IMR-90 (cell line): ENCODE measurements at regions not wholly inside any gene's neighbourhood (a gene's known extent, or its start where the extent isn't known, plus 50 kb on each side); places are given as distances from the start of the nearest gene placed in this dataset.

Experiments
- ATAC-seq: fragments of 200-7000 bp; cut with Tn5 transposase; 2 replicates; pipeline ENCODE4 v1.9.1; 2020; ENCODE audit warnings: low read depth, mild to moderate bottlenecking, moderate library complexity
- BruUV-seq: library from RNA; stranded (reverse); fragments of 400-500 nt; replicated peaks from 2 replicates; lab custom pipeline; 2021; lab: Mats Ljungman, UMichigan
- CTCF ChIA-PET: fragments of 300-600 bp; formaldehyde crosslinking; extraction: SDS; loops from one replicate; lab custom pipeline; 2021; ENCODE audit warnings: antibody characterized with exemption; lab: Yijun Ruan, JAX
- POLR2A ChIA-PET: fragments of 300-600 bp; sonication (Branson Sonifier 250); formaldehyde crosslinking; loops from one replicate; lab custom pipeline; 2022; ENCODE audit warnings: antibody characterized with exemption; ENCODE audit not compliant: unreplicated experiment; lab: Charles Lee
- DNase-seq: peaks from one replicate; pipeline ENCODE4 v3.0.0; 2013
- H2AFZ ChIP-seq: replicated peaks from 2 replicates; pipeline ENCODE3; 2013; ENCODE audit warnings: low read length, mild to moderate bottlenecking; ENCODE audit not compliant: poor library complexity
- H2AK5ac ChIP-seq: 2 replicates; pipeline ENCODE4 v1.6.1; 2013; ENCODE audit warnings: low read depth, low read length, inconsistent platforms
- H2AK9ac ChIP-seq: replicated peaks from 2 replicates; pipeline ENCODE3; 2013; ENCODE audit warnings: mild to moderate bottlenecking, low read depth, low read length, moderate library complexity; ENCODE audit not compliant: poor library complexity
- H2BK120ac ChIP-seq: 2 replicates; pipeline ENCODE4 v1.6.1; 2013; ENCODE audit warnings: low read depth, low read length, inconsistent platforms
- H2BK15ac ChIP-seq: 3 replicates; pipeline ENCODE4 v1.6.1; 2013; ENCODE audit warnings: low read depth, low read length, inconsistent platforms
- H2BK20ac ChIP-seq: 2 replicates; pipeline ENCODE4 v1.6.1; 2013; ENCODE audit warnings: low read depth, mild to moderate bottlenecking, inconsistent platforms, low read length, moderate library complexity
- H2BK5ac ChIP-seq: 2 replicates; pipeline ENCODE4 v1.6.1; 2013; ENCODE audit warnings: mild to moderate bottlenecking, low read depth, low read length, inconsistent platforms; ENCODE audit not compliant: poor library complexity, severe bottlenecking
- H3K14ac ChIP-seq: replicated peaks from 2 replicates; pipeline ENCODE4 v1.6.1; 2013; ENCODE audit warnings: low read depth, low read length, inconsistent platforms
- H3K18ac ChIP-seq: 2 replicates; pipeline ENCODE4 v1.6.1; 2013; ENCODE audit warnings: low read depth, low read length, control low read depth
- H3K23ac ChIP-seq: 2 replicates; pipeline ENCODE4 v1.6.1; 2013; ENCODE audit warnings: low read depth, low read length, inconsistent platforms
- H3K27ac ChIP-seq: 2 replicates; pipeline ENCODE4 v1.5.1; 2013; ENCODE audit warnings: mild to moderate bottlenecking, control low read depth, low read length; ENCODE audit not compliant: insufficient read depth
- H3K27me3 ChIP-seq: 2 replicates; pipeline ENCODE4 v1.6.1; 2013; ENCODE audit warnings: low read length; ENCODE audit not compliant: control insufficient read depth, insufficient read depth
- H3K36me3 ChIP-seq: 2 replicates; pipeline ENCODE4 v1.6.1; 2013; ENCODE audit warnings: low read length, mixed read lengths; ENCODE audit not compliant: control insufficient read depth, insufficient read depth
- H3K4ac ChIP-seq: 2 replicates; pipeline ENCODE4 v1.6.1; 2013; ENCODE audit warnings: low read depth, low read length, inconsistent platforms
- H3K4me1 ChIP-seq: 2 replicates; pipeline ENCODE4 v1.6.1; 2013; ENCODE audit warnings: low read length, mixed read lengths; ENCODE audit not compliant: control insufficient read depth, insufficient read depth
- H3K4me2 ChIP-seq: 2 replicates; pipeline ENCODE4 v1.6.1; 2013; ENCODE audit warnings: low read depth, mild to moderate bottlenecking, control low read depth, low read length, moderate library complexity
- H3K4me3 ChIP-seq: 2 replicates; pipeline ENCODE4 v1.5.1; 2013; ENCODE audit warnings: low read depth, mild to moderate bottlenecking, control low read depth, low read length, moderate library complexity; ENCODE audit not compliant: insufficient read depth
- H3K56ac ChIP-seq: 2 replicates; pipeline ENCODE4 v1.6.1; 2013; ENCODE audit warnings: low read length, inconsistent platforms; ENCODE audit not compliant: insufficient read depth; ENCODE audit errors: extremely low read depth
- H3K79me1 ChIP-seq, 2 experiments: 2 replicates each; pipeline ENCODE4 v1.6.1; 2013; ENCODE audit warnings: low read length in 2 of 2, inconsistent platforms in 1 of 2, low read depth in 1 of 2
- H3K9ac ChIP-seq: 2 replicates; pipeline ENCODE4 v1.6.1; 2013; ENCODE audit warnings: low read depth, low read length, control low read depth
- H3K9me1 ChIP-seq: 2 replicates; pipeline ENCODE4 v1.6.1; 2013; ENCODE audit warnings: low read length, inconsistent platforms; ENCODE audit not compliant: insufficient read depth
- H3K9me3 ChIP-seq: 2 replicates; pipeline ENCODE4 v1.6.1; 2013; ENCODE audit warnings: low read length; ENCODE audit not compliant: control insufficient read depth, insufficient read depth
- H4K20me1 ChIP-seq: 2 replicates; pipeline ENCODE4 v1.6.1; 2013; ENCODE audit warnings: low read length, inconsistent platforms; ENCODE audit not compliant: insufficient read depth
- H4K5ac ChIP-seq: 2 replicates; pipeline ENCODE4 v1.6.1; 2013; ENCODE audit warnings: mild to moderate bottlenecking, low read depth, low read length, control low read depth
- H4K8ac ChIP-seq, 2 experiments: 2 replicates each; pipeline ENCODE4 v1.6.1; 2013; ENCODE audit warnings: low read depth in 2 of 2, low read length in 2 of 2, control low read depth in 1 of 2, inconsistent platforms in 1 of 2
- H4K91ac ChIP-seq: 2 replicates; pipeline ENCODE4 v1.6.1; 2013; ENCODE audit warnings: low read depth, low read length, inconsistent platforms; ENCODE audit not compliant: insufficient read depth
- BHLHE40 ChIP-seq: fragments of 150-350 bp; IDR thresholded peaks from 2 replicates; pipeline ENCODE4 v1.6.1; 2016; ENCODE audit warnings: mild to moderate bottlenecking, low read depth, low read length
- CEBPB ChIP-seq: IDR thresholded peaks from 2 replicates; pipeline ENCODE4 v1.6.1; 2012; ENCODE audit warnings: low read depth, low read length, improper control_type of control experiment
- CHD1 ChIP-seq: IDR thresholded peaks from 2 replicates; pipeline ENCODE4 v1.6.1; 2012; ENCODE audit warnings: low read depth, low read length, improper control_type of control experiment
- CTCF ChIP-seq: conservative IDR thresholded peaks from 2 replicates; pipeline ENCODE4 v1.5.1; 2012; ENCODE audit warnings: mild to moderate bottlenecking, low read depth, low read length, improper control_type of control experiment
- FOS ChIP-seq: fragments of 150-350 bp; IDR thresholded peaks from 2 replicates; pipeline ENCODE4 v1.6.1; 2016; ENCODE audit warnings: low read depth, low read length
- MAFK ChIP-seq: IDR thresholded peaks from 2 replicates; pipeline ENCODE4 v1.6.1; 2012; ENCODE audit warnings: low read depth, low read length, improper control_type of control experiment
- MAZ ChIP-seq: IDR thresholded peaks from 2 replicates; pipeline ENCODE4 v1.6.1; 2012; ENCODE audit warnings: low read depth, mild to moderate bottlenecking, low read length, improper control_type of control experiment, moderate library complexity, borderline replicate concordance
- MXI1 ChIP-seq: IDR thresholded peaks from 2 replicates; pipeline ENCODE4 v1.6.1; 2012; ENCODE audit warnings: low read depth, mild to moderate bottlenecking, low read length, moderate library complexity, borderline replicate concordance
- NFE2L2 ChIP-seq: fragments of 150-350 bp; IDR thresholded peaks from 2 replicates; pipeline ENCODE4 v1.6.1; 2016; ENCODE audit warnings: low read depth, mild to moderate bottlenecking, low read length
- POLR2A ChIP-seq: IDR thresholded peaks from 2 replicates; pipeline ENCODE4 v1.6.1; 2012; ENCODE audit warnings: mild to moderate bottlenecking, low read depth, low read length
- RAD21 ChIP-seq: IDR thresholded peaks from 2 replicates; pipeline ENCODE4 v1.6.1; 2012; ENCODE audit warnings: low read length, improper control_type of control experiment
- RCOR1 ChIP-seq: IDR thresholded peaks from 2 replicates; pipeline ENCODE4 v1.6.1; 2012; ENCODE audit warnings: mild to moderate bottlenecking, low read length, improper control_type of control experiment; ENCODE audit not compliant: insufficient replicate concordance
- RFX5 ChIP-seq: IDR thresholded peaks from 2 replicates; pipeline ENCODE4 v1.8.0; 2012; ENCODE audit warnings: low read depth, mild to moderate bottlenecking, low read length, moderate library complexity
- SMC3 ChIP-seq: fragments of 150-350 bp; IDR thresholded peaks from 2 replicates; pipeline ENCODE4 v1.6.1; 2016; ENCODE audit warnings: low read depth, mild to moderate bottlenecking, antibody characterized with exemption, low read length, moderate library complexity
- USF2 ChIP-seq: fragments of 150-350 bp; IDR thresholded peaks from 2 replicates; pipeline ENCODE4 v1.6.1; 2017; ENCODE audit warnings: mild to moderate bottlenecking, antibody characterized with exemption, low read length, low read depth
- dilution Hi-C: fragments of 300-500 bp; cut with HindIII; formaldehyde crosslinking; loops from one replicate; pipeline ENCODE4 v1.14.3; 2018; ENCODE audit warnings: low sequenced_read_pairs; ENCODE audit not compliant: unreplicated experiment
- in situ Hi-C: fragments of 300-500 bp; cut with MboI; formaldehyde crosslinking; loops from 3 replicates; pipeline ENCODE4 v1.14.3; 2019; ENCODE audit warnings: low sequenced_read_pairs, inconsistent platforms, mixed read lengths
- intact Hi-C: fragments of 100-400 bp; cut with micrococcal nuclease; formaldehyde crosslinking; loops from 2 replicates; pipeline ENCODE4 v1.10.0; 2022
- TF ChIP-seq, protein P1 (sequence below): fragments of 150-350 bp; IDR thresholded peaks from 2 replicates; pipeline ENCODE4 v1.6.1; 2016; ENCODE audit warnings: low read depth, mild to moderate bottlenecking, low read length, moderate library complexity, borderline replicate concordance

DNA sequence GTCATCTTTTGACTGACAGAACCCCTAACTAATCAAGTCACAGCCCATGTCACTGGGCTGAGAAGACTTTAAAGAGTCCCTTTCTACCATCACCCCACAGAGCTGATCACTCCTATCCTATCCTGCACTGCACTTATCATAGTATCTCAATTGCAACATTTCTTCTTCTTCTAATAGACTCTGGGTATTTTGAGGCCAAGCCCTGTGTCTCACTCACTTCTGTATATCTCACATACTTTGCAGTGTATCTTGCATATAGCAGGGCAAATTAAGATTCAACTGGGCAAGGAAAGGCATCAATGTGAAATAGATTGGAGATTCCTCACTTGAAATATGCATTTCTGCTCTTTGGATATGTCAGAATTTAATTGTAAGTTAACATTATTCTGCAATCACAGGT lies 531.5 kb upstream of the SLIT2 start:
- Histone ChIP-seq H2BK120ac (no peak overlapping the region), H3K23ac (no peak overlapping the region), H4K5ac (no peak overlapping the region), H4K20me1 (no peaks in the 10 kb centered on the region), H3K4me1 (no peaks in the 10 kb centered on the region), H4K91ac (no peak overlapping the region), H3K9me1 (peaks cover 3% of the 10 kb centered on the region; the same call in 1 of the 2 replicates), H3K56ac (no peak overlapping the region), H3K18ac (no peak overlapping the region), H3K79me1 (no peaks in the 10 kb centered on the region), H2AK9ac (no peak overlapping the region), H2BK20ac (no peak overlapping the region), H2AFZ (no peak overlapping the region), H3K27ac (no peak overlapping the region), H3K9ac (no peak overlapping the region), H3K9me3 (no peaks in the 10 kb centered on the region), H4K8ac (no peak overlapping the region), H2AK5ac (no peak overlapping the region), H3K27me3 (no peaks in the 10 kb centered on the region), H2BK15ac (no peak overlapping the region), H3K36me3 (no peaks in the 10 kb centered on the region), H2BK5ac (no peak overlapping the region), H3K4me3 (no peak overlapping the region), H3K14ac (no peak overlapping the region), H3K4ac (no peak overlapping the region), H3K4me2 (no peak overlapping the region)
- ChIA-PET POLR2A (no interaction called here), CTCF (interaction anchor here (1.3 kb wide), 1 partner anchor 10 kb away, joined by 3 read pairs; no protein-coding TSS in a partner anchor)
- dilution Hi-C loops (no loop called here), intact Hi-C loops (no loop called here), in situ Hi-C loops (no loop called here)
- no TSS peak for BruUV-seq
- DNase-seq: no peak
- ATAC-seq: no peak
- TF ChIP-seq POLR2A: no peak
- TF ChIP-seq RCOR1: no peak
- no peak for TF ChIP-seq MXI1
- no peak for TF ChIP-seq RAD21
- TF ChIP-seq CEBPB: no peak
- TF ChIP-seq NFE2L2: no peak
- TF ChIP-seq SMC3: no peak
- no peak for TF ChIP-seq BHLHE40
- no peak for TF ChIP-seq FOS
- TF ChIP-seq MAFK: no peak
- TF ChIP-seq RFX5: no peak
- no peak for TF ChIP-seq CTCF
- TF ChIP-seq CHD1: no peak
- no peak for TF ChIP-seq MAZ
- TF ChIP-seq, protein P1, sequence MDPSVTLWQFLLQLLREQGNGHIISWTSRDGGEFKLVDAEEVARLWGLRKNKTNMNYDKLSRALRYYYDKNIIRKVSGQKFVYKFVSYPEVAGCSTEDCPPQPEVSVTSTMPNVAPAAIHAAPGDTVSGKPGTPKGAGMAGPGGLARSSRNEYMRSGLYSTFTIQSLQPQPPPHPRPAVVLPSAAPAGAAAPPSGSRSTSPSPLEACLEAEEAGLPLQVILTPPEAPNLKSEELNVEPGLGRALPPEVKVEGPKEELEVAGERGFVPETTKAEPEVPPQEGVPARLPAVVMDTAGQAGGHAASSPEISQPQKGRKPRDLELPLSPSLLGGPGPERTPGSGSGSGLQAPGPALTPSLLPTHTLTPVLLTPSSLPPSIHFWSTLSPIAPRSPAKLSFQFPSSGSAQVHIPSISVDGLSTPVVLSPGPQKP: no peak
- no peak for TF ChIP-seq USF2
